K562 (cell line): ENCODE measurements at regions not wholly inside any gene's neighbourhood (a gene's known extent, or its start where the extent isn't known, plus 50 kb on each side); places are given as distances from the start of the nearest gene placed in this dataset.

Experiments used
- AFF4 ChIP-seq: sonication (generic); formaldehyde crosslinking; IDR thresholded peaks from 2 replicates; pipeline ENCODE4 v1.8.0; 2023; ENCODE audit warnings: mild to moderate bottlenecking, missing genetic modification reagents
- BMI1 ChIP-seq: fragments of 150-350 bp; IDR thresholded peaks from 2 replicates; pipeline ENCODE4 v1.6.1; 2014; ENCODE audit warnings: low read length
- CREM ChIP-seq: IDR thresholded peaks from 2 replicates; pipeline ENCODE4 v1.6.1; 2014; ENCODE audit warnings: antibody characterized with exemption, low read depth
- EZH2 ChIP-seq: IDR thresholded peaks from 2 replicates; pipeline ENCODE4 v1.6.1; 2012; ENCODE audit warnings: low read depth, mild to moderate bottlenecking, inconsistent platforms, low read length, borderline replicate concordance
- GABPA ChIP-seq: fragments of 200-800 bp; sonication (Bioruptor generic); conservative IDR thresholded peaks from 2 replicates; pipeline ENCODE4 v1.6.1; 2016; ENCODE audit warnings: low read depth, missing genetic modification characterization, missing compliant biosample characterization
- KLF6 ChIP-seq: fragments of 250-450 bp; sonication (Bioruptor Pico); IDR thresholded peaks from 2 replicates; pipeline ENCODE4 v1.4.0; 2020; ENCODE audit warnings: mild to moderate bottlenecking, moderate library complexity, borderline replicate concordance
- MCM5 ChIP-seq: fragments of 450-650 bp; IDR thresholded peaks from 2 replicates; pipeline ENCODE4 v1.6.1; 2016; ENCODE audit warnings: low read depth
- MXD1 ChIP-seq: fragments of 250-450 bp; sonication (Bioruptor Pico); IDR thresholded peaks from 2 replicates; pipeline ENCODE4 v1.8.0; 2021; ENCODE audit warnings: borderline replicate concordance, mild to moderate bottlenecking, moderate library complexity; ENCODE audit not compliant: poor library complexity, severe bottlenecking
- SIX5 ChIP-seq, 2 experiments: IDR thresholded peaks; 2 replicates each; pipeline ENCODE4 v1.6.1; 2011; ENCODE audit warnings: low read length in 2 of 2, borderline replicate concordance in 1 of 2, low read depth in 1 of 2, mild to moderate bottlenecking in 1 of 2, moderate library complexity in 1 of 2; ENCODE audit not compliant: insufficient read depth in 1 of 2
- SMARCA4 ChIP-seq: fragments of 450-650 bp; IDR thresholded peaks from 2 replicates; pipeline ENCODE4 v1.6.1; 2016
- TFE3 ChIP-seq: fragments of 450-650 bp; formaldehyde crosslinking; IDR thresholded peaks from 2 replicates; pipeline ENCODE4 v1.4.0; 2020; ENCODE audit warnings: mild to moderate bottlenecking, mixed read lengths
- ZNF561 ChIP-seq: fragments of 450-650 bp; formaldehyde crosslinking; conservative IDR thresholded peaks from 2 replicates; pipeline ENCODE4 v1.4.0; 2020; ENCODE audit warnings: mild to moderate bottlenecking, moderate library complexity
- ZSCAN29 ChIP-seq: fragments of 450-650 bp; IDR thresholded peaks from 2 replicates; pipeline ENCODE4 v1.6.1; 2017
- TF ChIP-seq, protein P1 (sequence below): fragments of 150-350 bp; IDR thresholded peaks from 2 replicates; pipeline ENCODE4 v1.6.1; 2014; ENCODE audit warnings: low read depth, mild to moderate bottlenecking, low read length, borderline replicate concordance

DNA sequence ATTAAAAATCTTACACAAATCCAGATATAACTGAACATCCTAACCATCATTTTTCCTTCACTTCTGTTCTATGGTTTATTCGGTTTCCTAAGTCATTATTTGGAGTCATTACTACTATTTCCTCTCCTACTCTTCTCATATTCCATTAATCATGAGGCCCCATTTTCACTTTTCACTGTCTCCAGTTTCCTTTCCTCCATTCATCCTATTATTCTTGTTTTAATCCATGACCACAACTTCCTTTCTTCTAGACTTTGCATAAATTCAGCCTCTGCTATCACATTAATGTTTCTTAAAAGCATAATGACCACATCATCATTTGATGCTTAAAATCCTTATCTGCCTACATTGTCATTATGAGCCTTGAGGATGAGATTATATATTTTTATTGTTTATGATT is 555.0 kb upstream of the NDST4 start:
- TF ChIP-seq, protein P1, sequence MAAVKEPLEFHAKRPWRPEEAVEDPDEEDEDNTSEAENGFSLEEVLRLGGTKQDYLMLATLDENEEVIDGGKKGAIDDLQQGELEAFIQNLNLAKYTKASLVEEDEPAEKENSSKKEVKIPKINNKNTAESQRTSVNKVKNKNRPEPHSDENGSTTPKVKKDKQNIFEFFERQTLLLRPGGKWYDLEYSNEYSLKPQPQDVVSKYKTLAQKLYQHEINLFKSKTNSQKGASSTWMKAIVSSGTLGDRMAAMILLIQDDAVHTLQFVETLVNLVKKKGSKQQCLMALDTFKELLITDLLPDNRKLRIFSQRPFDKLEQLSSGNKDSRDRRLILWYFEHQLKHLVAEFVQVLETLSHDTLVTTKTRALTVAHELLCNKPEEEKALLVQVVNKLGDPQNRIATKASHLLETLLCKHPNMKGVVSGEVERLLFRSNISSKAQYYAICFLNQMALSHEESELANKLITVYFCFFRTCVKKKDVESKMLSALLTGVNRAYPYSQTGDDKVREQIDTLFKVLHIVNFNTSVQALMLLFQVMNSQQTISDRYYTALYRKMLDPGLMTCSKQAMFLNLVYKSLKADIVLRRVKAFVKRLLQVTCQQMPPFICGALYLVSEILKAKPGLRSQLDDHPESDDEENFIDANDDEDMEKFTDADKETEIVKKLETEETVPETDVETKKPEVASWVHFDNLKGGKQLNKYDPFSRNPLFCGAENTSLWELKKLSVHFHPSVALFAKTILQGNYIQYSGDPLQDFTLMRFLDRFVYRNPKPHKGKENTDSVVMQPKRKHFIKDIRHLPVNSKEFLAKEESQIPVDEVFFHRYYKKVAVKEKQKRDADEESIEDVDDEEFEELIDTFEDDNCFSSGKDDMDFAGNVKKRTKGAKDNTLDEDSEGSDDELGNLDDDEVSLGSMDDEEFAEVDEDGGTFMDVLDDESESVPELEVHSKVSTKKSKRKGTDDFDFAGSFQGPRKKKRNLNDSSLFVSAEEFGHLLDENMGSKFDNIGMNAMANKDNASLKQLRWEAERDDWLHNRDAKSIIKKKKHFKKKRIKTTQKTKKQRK: no peak
- TF ChIP-seq ZSCAN29 (no peak), SIX5 (IDR thresholded peaks at IDR 0.05; ENCODE audit: borderline replicate concordance in 1 of 2, insufficient read depth in 1 of 2, low read depth in 1 of 2, low read length in 2 of 2) (no peak), CREM (no peak), SMARCA4 (no peak), BMI1 (no peak), KLF6 (CRISPR knock-in tag) (no peak), MXD1 (no peak), ZNF561 (CRISPR knock-in tag) (no peak), GABPA (no peak), TFE3 (no peak), AFF4 (CRISPR knock-in tag) (no peak), EZH2 (no peak), MCM5 (no peak)
